HG03108 (cell line): ENCODE measurements at regions not wholly inside any gene's neighbourhood (a gene's known extent, or its start where the extent isn't known, plus 50 kb on each side); places are given as distances from the start of the nearest gene placed in this dataset.
"Not testable (repeated sequence)": the region's sequence is repeated elsewhere in the genome, so short reads cannot be mapped to it uniquely, and the experiment has no call there.

ENCODE experiments used
- ATAC-seq: cut with Tn5 transposase; IDR thresholded peaks from one replicate; pipeline ENCODE4 v1.9.1; 2021; ENCODE audit warnings: moderate library complexity; ENCODE audit not compliant: unreplicated experiment

- not testable (repeated sequence) for ATAC-seq
Measured at GRCh38 chr1:121001090-121001726, 111.6 kb downstream of the PPIAL4A start.

GRCh38 chr1:121003230-121003629, 113.7 kb downstream of the PPIAL4A start:
- not testable (repeated sequence) for ATAC-seq

GRCh38 chr1:121006826-121007225, 117.3 kb downstream of the PPIAL4A start:
- ATAC-seq, result not testable (repeated sequence)

GRCh38 chr1:121007755-121008154, 118.2 kb downstream of the PPIAL4A start:
- ATAC-seq, result not testable (repeated sequence)

GRCh38 chr1:121008512-121009215, 119.1 kb downstream of the PPIAL4A start:
- ATAC-seq, result not testable (repeated sequence)

- ATAC-seq, result not testable (repeated sequence)
Measured at GRCh38 chr1:121009216-121010057, 119.9 kb downstream of the PPIAL4A start.

GRCh38 chr1:121010141-121010540, 120.6 kb downstream of the PPIAL4A start:
- ATAC-seq, result not testable (repeated sequence)

- ATAC-seq, result not testable (repeated sequence)
Measured at GRCh38 chr1:121013181-121013580, 123.6 kb downstream of the PPIAL4A start.

- not testable (repeated sequence) for ATAC-seq
Measured at GRCh38 chr1:121016182-121017028, 126.8 kb downstream of the PPIAL4A start.

GRCh38 chr1:121019715-121020349, 130.3 kb downstream of the PPIAL4A start:
- ATAC-seq, result not testable (repeated sequence)

GRCh38 chr1:121020350-121021236, 131.0 kb downstream of the PPIAL4A start:
- not testable (repeated sequence) for ATAC-seq

GRCh38 chr1:121021716-121022115, 132.1 kb downstream of the PPIAL4A start:
- not testable (repeated sequence) for ATAC-seq

GRCh38 chr1:121032878-121033494, 143.4 kb downstream of the PPIAL4A start:
- not testable (repeated sequence) for ATAC-seq

- ATAC-seq, result not testable (repeated sequence)
Measured at GRCh38 chr1:121036792-121037191, 147.2 kb downstream of the PPIAL4A start.

GRCh38 chr1:121040974-121041373, 143.2 kb downstream of the FAM72B start:
- not testable (repeated sequence) for ATAC-seq

- not testable (repeated sequence) for ATAC-seq
Measured at GRCh38 chr1:121041497-121041896, 142.6 kb downstream of the FAM72B start.

GRCh38 chr1:121042882-121043281, 141.3 kb downstream of the FAM72B start:
- not testable (repeated sequence) for ATAC-seq

GRCh38 chr1:121048293-121048752, 135.8 kb downstream of the FAM72B start:
- ATAC-seq, result not testable (repeated sequence)
